HG03108 (cell line): ENCODE measurements at regions not wholly inside any gene's neighbourhood (a gene's known extent, or its start where the extent isn't known, plus 50 kb on each side); places are given as distances from the start of the nearest gene placed in this dataset.
"Not testable (repeated sequence)": the region's sequence is repeated elsewhere in the genome, so short reads cannot be mapped to it uniquely, and the experiment has no call there.

Source experiments
- ATAC-seq: cut with Tn5 transposase; IDR thresholded peaks from one replicate; pipeline ENCODE4 v1.9.1; 2021; ENCODE audit warnings: moderate library complexity; ENCODE audit not compliant: unreplicated experiment

DNA sequence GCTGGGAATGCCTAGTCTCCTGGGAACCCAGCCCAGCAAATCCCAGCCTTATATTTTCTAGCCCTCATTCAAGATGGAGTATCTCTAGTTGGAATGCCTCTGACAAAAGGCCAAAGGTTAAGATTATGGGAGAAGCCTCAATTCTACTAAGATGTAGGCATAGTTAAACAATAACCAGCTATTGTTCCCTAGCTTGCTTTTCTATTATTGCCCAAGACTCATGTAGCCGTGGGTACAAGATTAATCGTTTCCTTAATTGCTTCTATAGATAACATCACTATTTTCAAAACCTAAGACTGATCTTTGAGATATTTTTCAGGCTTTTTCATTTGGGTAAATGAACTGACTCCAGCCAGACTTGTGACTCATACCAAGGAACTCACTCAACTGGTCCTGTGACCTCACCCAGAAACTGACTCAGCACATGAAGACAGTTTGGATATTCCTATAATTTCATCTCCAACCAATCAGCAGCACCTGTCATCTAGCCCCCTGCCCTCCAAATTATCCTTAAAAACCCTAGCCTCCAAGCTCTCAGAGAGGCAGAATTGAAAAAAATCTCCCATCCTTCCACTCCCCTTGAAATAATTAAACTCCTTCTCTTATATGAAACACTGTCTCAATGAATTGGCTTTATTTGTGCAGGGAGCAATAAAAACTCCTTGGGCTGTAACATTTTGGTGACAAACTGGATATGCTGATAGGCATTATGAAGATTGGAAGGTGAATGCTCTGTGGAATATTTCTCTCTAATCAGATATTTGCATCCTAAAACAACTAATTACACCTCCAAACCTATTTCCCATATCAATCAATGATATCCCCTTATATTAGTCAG lies 589.0 kb downstream of the C12orf50 start:
- ATAC-seq, result no peak

DNA sequence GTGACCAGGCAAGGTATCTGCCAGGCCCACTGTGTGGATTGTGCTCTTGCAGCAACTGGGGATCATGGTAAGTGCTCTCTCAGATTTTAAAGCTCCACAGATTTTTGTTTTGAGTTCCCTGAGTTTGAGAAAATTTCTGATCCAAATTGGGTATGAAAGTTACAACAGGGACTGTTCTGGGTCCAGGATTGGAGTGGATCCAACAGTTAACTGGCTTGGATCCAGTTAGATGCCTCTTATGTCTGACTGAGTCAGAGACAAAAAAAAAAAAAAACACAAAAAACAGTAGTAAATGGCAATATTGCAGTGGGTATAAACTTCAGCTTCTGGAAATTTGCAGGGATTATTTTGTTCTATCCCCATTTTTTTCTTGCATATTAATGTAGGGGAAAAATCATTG lies 598.8 kb downstream of the C12orf50 start:
- no peak for ATAC-seq

DNA sequence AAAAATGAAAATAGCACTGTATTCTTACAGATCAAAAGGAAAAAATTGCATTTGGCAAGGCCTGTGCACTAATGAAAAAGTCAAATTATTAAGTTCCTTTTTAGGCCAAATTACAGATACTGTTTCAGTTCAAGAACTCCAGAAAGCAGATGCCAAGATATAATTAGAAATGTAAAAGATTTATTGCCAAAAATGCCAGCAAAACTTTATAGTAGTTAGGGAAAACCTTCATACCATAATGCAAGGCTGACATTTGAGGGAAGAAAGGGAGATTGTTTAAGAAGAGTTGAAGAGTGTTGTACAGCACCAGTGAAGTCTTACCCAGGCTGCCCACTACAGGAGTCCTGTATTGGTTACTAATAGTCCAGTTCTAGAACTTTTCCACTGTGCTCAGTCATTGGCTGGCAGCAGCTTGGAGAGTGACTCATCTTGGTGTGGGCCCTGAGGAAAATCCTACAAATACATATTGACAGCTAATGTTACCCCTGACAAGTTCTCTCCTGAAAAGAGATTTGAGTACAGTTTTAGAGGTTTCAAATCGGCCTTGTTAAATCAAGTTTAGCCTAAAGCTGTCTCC lies 600.4 kb downstream of the C12orf50 start:
- no peak for ATAC-seq

DNA sequence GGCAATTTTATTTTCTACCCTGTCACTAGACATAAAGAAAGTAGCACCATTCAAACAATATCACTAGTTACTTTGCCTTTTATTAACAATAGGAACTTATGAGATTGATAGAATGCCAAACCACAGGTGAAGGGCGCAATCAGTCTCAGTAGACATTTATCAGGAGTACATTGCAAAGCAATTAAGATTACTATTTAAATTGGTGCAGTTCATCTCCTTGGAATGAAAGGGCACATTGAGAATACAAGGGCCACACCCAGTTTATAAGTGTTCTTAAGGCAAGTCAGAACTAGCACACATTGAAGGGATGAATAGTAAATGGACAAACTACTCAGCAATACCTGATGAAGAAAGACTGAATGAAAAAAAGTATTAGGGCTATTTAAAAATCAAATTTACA lies 601.4 kb downstream of the C12orf50 start:
- ATAC-seq, result no peak

DNA sequence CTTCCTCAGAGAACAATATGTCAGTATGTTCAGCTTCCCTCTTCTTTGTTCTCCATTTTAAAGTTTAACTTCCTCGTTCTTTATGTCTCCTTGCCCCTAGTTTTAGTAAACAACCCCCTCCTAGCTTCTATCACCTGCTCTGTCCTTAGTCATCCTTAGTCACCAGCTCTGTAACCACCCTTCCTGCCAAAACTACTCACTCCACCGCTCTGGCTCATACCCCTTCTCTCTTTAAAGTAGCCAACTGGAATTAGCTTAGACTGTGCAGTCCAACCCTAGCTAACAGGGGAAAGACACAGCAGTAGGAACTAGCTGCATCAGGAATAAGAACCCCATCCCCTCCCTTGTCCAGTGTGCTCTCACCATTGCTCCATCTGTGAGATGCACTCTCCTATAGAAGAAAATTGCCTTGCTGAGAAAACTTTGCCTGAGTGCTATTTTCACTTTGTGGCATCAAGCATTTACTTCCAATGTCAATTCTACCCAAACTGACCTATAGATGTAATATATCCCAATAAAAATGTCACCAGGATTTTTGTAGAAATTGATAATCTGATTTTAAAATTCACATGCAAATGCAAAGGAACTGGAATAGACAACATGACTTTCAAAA lies 603.2 kb downstream of the C12orf50 start:
- no peak for ATAC-seq

DNA sequence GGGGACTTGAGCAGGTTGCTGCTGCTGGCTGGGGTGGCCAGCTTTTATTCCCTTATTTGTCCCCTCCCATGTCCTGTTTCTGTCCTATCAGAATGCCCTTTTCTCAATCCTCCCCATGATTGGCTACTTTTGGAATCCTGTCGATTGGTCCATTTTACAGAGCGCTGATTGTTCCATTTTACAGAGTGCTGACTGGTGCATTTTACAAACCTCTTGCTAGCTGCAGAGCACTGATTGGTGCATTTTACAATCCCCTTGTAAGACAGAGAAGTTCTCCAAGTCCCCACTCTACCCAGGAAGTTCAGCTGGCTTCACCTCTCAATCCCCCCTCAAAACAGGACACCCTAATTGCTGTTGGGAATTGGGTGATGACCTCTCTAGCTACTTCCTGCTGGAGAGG lies 608.0 kb downstream of the C12orf50 start:
- not testable (repeated sequence) for ATAC-seq

DNA sequence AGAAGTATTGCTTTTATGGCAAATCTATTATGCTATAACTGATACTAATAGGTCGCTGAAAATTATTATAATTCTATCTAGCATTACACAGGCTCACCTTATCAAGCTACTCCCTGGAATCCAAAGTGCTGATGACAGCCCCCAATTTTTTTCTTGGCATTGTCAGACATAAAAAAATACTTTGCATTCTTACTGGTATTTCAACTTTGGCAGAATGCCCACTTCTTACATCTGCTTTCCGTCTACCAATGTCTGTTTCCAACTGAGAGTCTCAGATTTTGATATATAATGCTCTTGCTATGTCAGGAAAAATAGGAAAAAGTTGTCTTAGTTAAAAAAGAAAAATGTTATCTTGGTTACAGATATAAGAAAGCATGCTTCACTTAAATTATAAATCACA lies 615.4 kb downstream of the C12orf50 start:
- ATAC-seq, result no peak

DNA sequence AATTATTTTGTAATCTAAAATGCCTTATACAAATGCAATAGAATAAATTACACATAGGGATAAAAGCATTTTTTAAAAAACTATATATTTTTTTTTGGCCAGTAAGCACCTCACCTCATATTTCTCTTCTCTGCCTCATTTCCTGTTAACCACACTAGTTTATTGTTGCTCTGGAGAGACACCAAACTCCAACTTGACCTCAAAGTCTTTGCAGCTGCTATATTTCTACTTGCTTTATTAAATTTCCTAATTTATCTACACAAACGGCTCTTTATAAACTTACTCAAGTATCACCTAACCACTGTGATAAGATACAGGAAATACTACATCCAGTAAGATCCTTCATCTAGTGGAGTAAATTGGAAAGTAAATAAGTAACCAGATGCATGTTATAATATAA lies 622.3 kb downstream of the C12orf50 start:
- no peak for ATAC-seq

DNA sequence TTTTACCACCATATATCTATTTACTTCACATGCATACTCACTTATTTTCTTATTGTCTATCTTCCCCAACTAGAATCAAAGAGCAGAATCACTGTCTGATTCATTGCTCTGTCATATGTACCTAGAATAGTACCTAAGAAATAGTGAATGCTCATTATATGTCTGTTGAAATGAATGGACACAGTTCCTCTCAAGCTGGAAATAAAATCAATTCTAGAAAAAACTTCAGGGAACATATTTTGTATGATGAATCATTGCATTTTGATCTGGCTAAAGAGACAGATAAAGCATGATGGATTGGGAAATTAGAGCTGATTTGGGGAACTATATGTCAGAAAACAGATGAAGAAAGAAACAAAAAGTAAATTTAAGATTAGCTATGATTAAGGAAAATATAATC lies 623.3 kb downstream of the C12orf50 start:
- no peak for ATAC-seq

DNA sequence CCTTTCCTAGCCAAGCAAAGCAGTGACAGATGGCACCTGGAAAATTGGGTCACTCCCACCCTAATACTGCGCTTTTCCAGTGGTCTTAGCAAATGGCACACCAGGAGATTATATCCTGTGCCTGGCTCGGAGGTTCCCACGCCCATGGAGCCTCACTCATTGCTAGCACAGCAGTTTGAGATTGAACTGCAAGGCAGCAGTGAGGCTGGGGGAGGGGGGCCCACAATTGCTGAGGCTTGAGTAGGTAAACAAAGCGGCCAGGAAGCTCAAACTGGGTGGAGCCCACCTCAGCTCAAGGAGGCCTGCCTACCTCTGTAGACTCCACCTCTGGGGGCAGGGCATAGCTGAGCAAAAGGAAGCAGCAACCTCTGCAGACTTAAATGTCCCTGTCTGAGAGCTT lies 635.0 kb downstream of the C12orf50 start:
- not testable (repeated sequence) for ATAC-seq

DNA sequence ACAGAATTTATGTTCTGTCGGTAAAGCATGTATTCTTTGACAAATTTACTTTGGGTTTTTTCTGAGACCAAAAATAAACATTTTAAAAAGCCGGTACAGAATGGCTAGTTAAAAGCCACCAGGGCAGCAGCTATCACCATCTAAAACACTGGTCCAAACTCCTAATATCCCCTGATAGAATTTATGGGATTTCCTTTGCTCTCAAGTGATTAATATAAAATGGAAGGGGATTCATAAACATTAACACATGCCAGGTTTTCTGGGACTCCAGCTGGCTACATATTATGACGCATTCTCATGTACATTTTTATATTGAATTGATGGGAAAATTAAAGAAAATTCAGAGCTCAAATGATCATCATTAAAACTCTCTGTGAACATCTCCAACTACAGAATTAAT lies 640.8 kb downstream of the C12orf50 start:
- ATAC-seq, result no peak

DNA sequence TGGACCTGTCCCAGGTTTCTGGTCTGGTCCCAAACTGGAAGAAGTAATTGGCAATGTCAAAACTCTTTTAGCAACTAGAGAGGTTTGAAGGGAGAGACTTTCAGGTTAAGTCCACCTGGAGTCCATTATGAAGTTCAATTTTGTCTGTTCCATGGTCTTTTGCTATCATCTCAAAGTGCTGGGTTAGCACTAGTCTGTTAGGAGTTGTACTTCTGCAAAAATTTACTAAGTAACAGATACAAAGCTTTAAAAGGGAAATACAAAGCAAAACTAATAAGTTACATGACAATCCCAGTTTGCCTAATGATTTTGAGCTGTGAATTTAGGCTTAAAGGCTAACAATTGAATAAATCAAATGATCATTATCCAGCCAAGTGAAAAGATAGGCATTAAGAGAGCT lies 643.9 kb downstream of the C12orf50 start:
- ATAC-seq, result no peak

DNA sequence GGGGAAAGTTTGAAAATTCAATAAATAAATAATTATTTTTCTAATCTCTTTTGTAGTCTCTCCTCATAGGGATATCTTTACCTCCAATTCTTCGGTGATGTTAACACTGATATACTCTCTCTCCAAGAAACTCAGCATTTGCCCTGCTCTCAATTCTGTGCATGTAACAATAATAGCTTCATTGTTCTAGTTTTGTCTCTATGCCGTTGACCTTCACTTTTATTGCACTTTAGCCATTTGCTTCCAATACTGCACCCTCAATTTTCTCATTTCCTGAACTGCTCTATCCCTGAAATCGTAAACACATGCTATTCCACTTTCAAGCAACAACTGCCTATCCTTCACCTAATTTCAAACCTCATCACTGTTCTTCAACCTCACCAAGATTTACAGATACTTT lies 645.0 kb downstream of the C12orf50 start:
- no peak for ATAC-seq

DNA sequence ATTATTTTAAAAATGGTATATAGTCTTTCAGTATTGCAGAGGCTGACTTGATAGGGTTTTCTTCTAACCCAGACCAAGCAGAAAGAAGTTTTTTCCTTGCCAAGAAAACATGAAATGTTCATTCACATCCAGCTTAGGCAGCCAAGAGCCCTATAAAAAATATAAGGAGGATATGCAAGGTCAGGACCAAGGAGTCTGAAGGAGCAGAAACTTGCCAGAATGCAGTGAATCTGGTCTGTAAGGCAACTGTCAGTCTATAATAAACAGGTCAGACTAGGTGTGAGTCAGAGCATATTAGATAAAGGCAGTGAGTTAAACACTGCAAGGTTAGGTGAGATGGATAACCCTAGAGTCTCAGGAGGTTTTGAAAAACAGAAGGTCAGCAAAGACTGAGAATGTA lies 645.5 kb downstream of the C12orf50 start:
- ATAC-seq, result no peak

DNA sequence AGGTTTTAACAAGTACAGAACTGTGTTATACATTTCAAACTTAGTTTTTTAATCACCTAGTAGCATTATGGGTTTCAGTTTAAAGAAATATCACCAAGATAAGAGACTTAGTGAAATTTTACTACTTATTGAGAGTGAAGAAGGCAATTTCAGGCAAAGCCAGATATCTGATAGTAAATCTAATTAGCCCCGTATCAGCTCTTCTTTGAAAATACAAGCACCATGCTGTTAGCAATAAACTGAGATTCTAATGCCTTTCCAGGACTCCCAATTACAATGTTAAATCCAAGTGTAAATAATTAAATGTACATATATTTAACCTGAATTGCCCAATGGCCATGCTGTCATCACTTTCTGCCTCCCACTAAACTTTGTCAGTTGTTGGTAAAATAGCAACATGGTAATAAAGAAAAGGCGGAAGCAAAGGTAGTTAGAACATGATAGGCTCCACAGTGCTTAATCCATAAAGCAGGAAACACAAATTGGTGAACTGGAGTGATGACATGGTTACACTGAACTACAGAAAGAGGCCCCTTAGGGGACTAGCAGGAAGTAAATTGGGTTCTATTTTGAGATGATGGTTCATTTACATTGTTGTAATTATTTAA lies 646.1 kb downstream of the C12orf50 start:
- no peak for ATAC-seq

DNA sequence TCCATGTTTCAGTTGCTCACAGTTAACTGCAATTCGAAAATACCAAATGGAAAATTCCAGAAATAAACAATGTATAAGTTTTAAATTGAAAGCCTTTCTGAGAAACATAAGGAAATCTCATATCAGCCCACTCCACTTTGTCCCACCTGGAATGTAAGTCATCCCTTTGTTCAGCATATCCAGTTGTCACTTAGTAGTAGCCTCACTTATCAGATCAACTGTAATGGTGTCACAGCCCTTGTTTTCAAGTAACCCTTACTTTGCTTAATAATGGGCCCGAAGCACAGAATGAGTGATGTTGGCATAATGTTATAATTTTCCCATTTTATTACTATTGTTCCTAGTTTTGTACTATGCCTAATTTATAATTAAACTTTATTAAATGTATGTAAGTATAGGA lies 646.8 kb downstream of the C12orf50 start:
- ATAC-seq, result no peak

DNA sequence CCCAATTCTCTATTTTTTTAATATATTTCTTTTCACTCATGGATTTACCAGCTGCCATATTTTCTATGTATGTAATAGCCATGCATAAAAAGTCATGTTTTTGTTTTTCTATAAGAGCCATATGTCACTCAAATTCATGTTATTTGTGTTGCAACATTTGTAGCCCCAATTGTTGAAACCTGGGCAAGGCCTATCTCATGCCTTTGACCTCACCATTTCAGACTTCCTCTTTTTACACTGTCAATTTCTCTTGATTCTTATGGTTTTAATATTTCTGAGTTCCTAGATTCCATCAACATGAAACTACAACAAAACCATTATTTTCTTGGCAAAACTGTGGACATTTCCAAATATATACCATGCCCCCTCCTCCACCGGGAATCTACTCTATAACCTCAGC lies 647.5 kb downstream of the C12orf50 start:
- ATAC-seq, result no peak

DNA sequence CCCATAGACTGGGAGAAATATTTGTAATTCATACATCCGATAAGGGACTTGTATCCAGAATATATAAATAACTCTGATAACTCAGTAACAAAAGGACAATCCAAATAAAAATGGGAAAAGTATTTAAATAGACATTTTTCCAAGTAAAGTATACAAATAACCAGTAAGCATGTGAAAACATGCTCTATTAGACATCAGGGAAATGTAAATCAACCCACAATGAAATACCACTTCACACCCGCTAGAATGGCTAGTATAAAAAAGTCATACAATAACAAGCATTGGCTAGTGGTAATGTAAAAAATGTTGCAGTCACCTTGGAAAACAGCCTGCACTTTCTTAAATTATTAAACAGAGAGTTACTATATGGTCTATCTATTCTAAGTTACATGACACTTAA lies 650.7 kb downstream of the C12orf50 start:
- ATAC-seq, result no peak

DNA sequence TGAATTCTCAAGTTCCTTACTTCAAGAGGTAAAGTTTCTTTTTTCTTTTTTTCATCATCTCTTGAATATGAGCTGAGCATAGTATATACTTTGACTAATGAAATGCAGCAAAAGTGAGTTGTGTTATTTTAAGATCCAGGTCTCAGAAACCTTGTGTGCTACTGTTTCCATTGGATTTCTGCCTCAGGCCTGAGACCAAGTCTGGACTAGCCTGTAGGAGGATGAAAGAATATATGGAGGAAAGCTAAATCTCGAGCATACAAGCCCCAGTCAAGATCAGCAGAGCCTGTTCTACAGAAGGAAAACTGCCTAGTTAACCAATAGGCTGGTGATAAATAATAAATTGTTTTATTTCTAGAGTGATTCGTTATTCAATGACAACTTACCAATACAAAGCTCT lies 652.5 kb downstream of the C12orf50 start:
- no peak for ATAC-seq

DNA sequence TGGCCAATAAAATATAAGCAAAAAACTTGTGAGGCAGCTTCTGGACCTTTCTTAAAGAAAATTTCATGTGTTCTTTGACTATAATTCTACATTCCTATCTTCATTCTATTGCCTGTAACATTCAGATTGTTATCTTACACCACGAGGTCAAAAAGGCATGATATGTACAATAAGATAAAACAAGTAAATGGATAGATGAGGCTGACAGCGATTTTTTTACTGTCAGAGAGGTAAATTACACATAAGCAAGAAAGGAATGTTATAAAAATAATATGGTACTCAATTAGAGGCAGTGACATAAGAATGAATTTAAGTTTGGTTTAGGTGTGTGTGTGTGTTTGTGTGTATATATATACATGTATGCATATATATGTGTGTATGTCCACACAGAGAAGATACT lies 660.0 kb downstream of the C12orf50 start:
- ATAC-seq, result no peak

DNA sequence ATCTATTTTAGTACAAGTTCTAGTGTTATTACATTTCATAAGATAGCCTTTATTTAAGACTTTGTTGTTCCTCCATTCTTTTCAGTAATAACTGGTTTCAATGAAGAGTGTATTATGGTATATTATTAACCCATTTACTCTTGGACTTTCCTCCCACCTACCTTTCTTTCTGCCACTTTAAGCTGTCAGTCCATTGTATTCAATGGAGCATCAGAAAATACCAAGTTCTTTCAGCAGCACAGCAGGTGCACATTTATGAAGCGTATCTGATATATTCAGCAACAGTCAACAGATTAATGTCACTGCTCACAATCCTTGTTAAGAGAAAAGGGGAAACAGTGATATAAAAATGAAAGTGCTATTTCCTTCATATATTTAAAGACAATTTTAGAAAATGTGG lies 660.9 kb downstream of the C12orf50 start:
- ATAC-seq, result no peak

DNA sequence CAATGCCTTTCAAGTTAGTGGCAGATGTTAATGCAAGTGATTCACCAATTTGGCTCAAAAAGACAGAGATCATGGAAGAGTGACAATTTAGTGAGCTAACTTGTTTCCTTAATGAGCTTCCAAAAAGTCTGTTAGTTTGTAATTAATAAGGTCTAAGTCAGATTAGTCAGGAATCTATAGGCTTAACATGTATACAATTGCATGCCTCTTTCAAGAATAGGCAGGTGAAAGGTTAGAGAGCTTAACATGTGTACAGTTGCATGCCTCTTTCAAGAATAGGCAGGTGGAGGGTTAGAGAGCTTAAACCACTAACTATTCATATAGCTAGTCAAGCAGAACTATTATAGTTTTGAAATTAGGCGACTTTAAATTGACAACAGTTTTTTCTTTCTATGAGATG lies 663.8 kb downstream of the C12orf50 start:
- ATAC-seq, result no peak
